OCI-LY3 (cell line): ENCODE measurements at regions not wholly inside any gene's neighbourhood (a gene's known extent, or its start where the extent isn't known, plus 50 kb on each side); places are given as distances from the start of the nearest gene placed in this dataset.

Experiments used
- H2AFZ ChIP-seq: fragments of 200-600, 300-600 bp; shearing (Covaris generic); 2 replicates; pipeline ENCODE4 v1.6.0; 2014; ENCODE audit warnings: antibody characterized with exemption, low read depth, low read length
- H3K27ac ChIP-seq: fragments of 200-600, 300-600 bp; sonication (generic); 2 replicates; pipeline ENCODE4 v1.5.1; 2014; ENCODE audit warnings: mild to moderate bottlenecking, low read length, moderate library complexity, mixed read lengths
- H3K27me3 ChIP-seq: fragments of 200-600, 300-600 bp; sonication (generic); 2 replicates; pipeline ENCODE4 v1.6.1; 2014; ENCODE audit warnings: low read depth, low read length, mixed read lengths
- H3K36me3 ChIP-seq: fragments of 200-600, 300-600 bp; sonication (generic); replicated peaks from 2 replicates; pipeline ENCODE3; 2014; ENCODE audit warnings: low read depth, low read length, mixed read lengths
- H3K4me1 ChIP-seq: fragments of 300-600, 200-600 bp; sonication (generic); 2 replicates; pipeline ENCODE4 v1.6.1; 2014; ENCODE audit warnings: low read length, mixed read lengths
- H3K4me2 ChIP-seq: fragments of 200-600, 300-600 bp; sonication (generic); 2 replicates; pipeline ENCODE4 v1.6.1; 2014; ENCODE audit warnings: low read length, mixed read lengths
- H3K4me3 ChIP-seq: fragments of 300-600, 200-600 bp; sonication (generic); 2 replicates; pipeline ENCODE4 v1.5.1; 2014; ENCODE audit warnings: antibody characterized with exemption, mild to moderate bottlenecking, low read length, moderate library complexity
- H3K79me2 ChIP-seq: fragments of 300-600, 200-600 bp; shearing (Covaris generic); 2 replicates; pipeline ENCODE4 v1.6.1; 2014; ENCODE audit warnings: mild to moderate bottlenecking, low read length, mixed read lengths
- H3K9ac ChIP-seq: fragments of 300-600, 200-600 bp; shearing (Covaris generic); 2 replicates; pipeline ENCODE4 v1.6.0; 2014; ENCODE audit warnings: mild to moderate bottlenecking, low read length, moderate library complexity
- H3K9me3 ChIP-seq: fragments of 200-600, 300-600 bp; shearing (Covaris generic); 2 replicates; pipeline ENCODE4 v1.6.1; 2014; ENCODE audit warnings: low read length, mixed read lengths; ENCODE audit not compliant: insufficient read depth
- H4K20me1 ChIP-seq: fragments of 200-600, 300-600 bp; sonication (generic); 2 replicates; pipeline ENCODE4 v1.6.1; 2016; ENCODE audit warnings: low read length, mixed read lengths; ENCODE audit not compliant: insufficient read depth
- CTCF ChIP-seq: fragments of 200-600, 300-600 bp; sonication (generic); IDR thresholded peaks from 2 replicates; pipeline ENCODE4 v1.5.1; 2014; ENCODE audit warnings: antibody characterized with exemption, low read length, low read depth
- EZH2phosphoT487 ChIP-seq: fragments of 200-600 bp; shearing (Covaris generic); IDR thresholded peaks from 2 replicates; pipeline ENCODE4 v1.6.1; 2018; ENCODE audit warnings: antibody characterized with exemption, mixed run types, low read depth

GRCh38 chr17:71170070-71170469 lies 950.8 kb upstream of the SOX9 start:
- H3K27me3 ChIP-seq: no peaks in the 10 kb centered on the region
- H3K4me3 ChIP-seq: no peak overlapping the region
- H3K9ac ChIP-seq: no peak overlapping the region
- H3K36me3 ChIP-seq: no peaks in the 10 kb centered on the region
- H4K20me1 ChIP-seq: no peaks in the 10 kb centered on the region
- no peak overlapping the region for H3K4me2 ChIP-seq
- no peaks in the 10 kb centered on the region for H3K9me3 ChIP-seq
- no peak overlapping the region for H3K27ac ChIP-seq
- H2AFZ ChIP-seq: no peak overlapping the region
- H3K79me2 ChIP-seq: no peaks in the 10 kb centered on the region
- TF ChIP-seq EZH2phosphoT487: no peak
- no peaks in the 10 kb centered on the region for H3K4me1 ChIP-seq

DNA sequence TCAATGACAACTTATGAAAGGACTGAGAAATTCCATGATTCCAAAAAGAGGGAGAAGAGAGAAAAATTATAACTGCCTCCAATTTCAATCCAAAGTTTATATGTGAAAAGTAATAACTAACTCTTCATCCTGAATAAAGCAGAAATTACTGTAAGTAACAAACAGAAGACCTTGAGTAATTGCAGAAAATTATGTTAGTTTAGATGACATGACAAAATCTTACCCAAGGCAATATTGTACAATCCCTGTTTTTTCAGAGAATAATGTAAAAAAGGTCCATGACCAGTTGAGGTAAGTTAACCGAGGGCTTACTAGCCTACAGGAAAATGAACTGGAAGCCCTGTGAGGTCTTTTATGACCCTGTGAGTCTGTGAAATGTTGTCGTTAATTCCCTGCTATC lies 949.5 kb upstream of the SOX9 start:
- Histone ChIP-seq H3K9me3 (no peaks in the 10 kb centered on the region), H3K4me3 (no peak overlapping the region), H3K4me1 (no peaks in the 10 kb centered on the region), H4K20me1 (no peaks in the 10 kb centered on the region), H3K27ac (no peak overlapping the region), H3K9ac (no peak overlapping the region), H3K27me3 (no peaks in the 10 kb centered on the region), H3K4me2 (no peak overlapping the region), H3K36me3 (no peaks in the 10 kb centered on the region), H3K79me2 (no peaks in the 10 kb centered on the region), H2AFZ (no peak overlapping the region)
- no peak for TF ChIP-seq CTCF
- no peak for TF ChIP-seq EZH2phosphoT487

- Histone ChIP-seq H4K20me1 (no peaks in the 10 kb centered on the region), H3K36me3 (no peaks in the 10 kb centered on the region), H3K27me3 (no peaks in the 10 kb centered on the region), H3K79me2 (no peaks in the 10 kb centered on the region), H2AFZ (no peak overlapping the region), H3K9ac (no peak overlapping the region), H3K9me3 (no peaks in the 10 kb centered on the region), H3K27ac (no peak overlapping the region), H3K4me3 (no peak overlapping the region), H3K4me1 (no peaks in the 10 kb centered on the region), H3K4me2 (no peak overlapping the region)
- TF ChIP-seq CTCF: no peak
- no peak for TF ChIP-seq EZH2phosphoT487
Measured at GRCh38 chr17:71173991-71174390, 946.8 kb upstream of the SOX9 start.

DNA sequence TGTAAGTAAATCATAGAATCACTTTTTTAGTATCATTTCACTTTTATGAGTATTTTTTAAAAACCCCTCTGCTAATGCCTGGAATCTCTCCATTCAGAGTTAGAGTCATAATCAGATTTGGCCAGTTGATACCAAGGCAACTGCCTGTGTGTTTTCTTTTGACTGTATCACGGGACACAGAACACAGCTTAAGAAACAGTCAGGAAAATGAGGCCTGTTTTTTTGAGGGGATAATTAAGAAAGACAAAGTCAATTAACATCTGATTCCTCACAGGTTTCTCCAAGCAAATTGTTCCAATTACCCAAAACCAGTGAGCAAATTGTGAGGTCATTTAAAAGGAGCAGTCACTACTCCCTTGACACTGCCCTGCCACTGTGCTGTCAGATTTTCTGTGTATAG lies 944.5 kb upstream of the SOX9 start:
- no peak overlapping the region for H3K9ac ChIP-seq
- no peak for TF ChIP-seq EZH2phosphoT487
- TF ChIP-seq CTCF: no peak
- H3K4me3 ChIP-seq: no peak overlapping the region
- no peak overlapping the region for H3K27ac ChIP-seq
- no peaks in the 10 kb centered on the region for H3K27me3 ChIP-seq
- H3K9me3 ChIP-seq: no peaks in the 10 kb centered on the region
- H3K4me2 ChIP-seq: no peak overlapping the region
- H3K79me2 ChIP-seq: no peaks in the 10 kb centered on the region
- H4K20me1 ChIP-seq: no peaks in the 10 kb centered on the region
- H3K36me3 ChIP-seq: no peaks in the 10 kb centered on the region
- H2AFZ ChIP-seq: no peak overlapping the region
- H3K4me1 ChIP-seq: no peaks in the 10 kb centered on the region

DNA sequence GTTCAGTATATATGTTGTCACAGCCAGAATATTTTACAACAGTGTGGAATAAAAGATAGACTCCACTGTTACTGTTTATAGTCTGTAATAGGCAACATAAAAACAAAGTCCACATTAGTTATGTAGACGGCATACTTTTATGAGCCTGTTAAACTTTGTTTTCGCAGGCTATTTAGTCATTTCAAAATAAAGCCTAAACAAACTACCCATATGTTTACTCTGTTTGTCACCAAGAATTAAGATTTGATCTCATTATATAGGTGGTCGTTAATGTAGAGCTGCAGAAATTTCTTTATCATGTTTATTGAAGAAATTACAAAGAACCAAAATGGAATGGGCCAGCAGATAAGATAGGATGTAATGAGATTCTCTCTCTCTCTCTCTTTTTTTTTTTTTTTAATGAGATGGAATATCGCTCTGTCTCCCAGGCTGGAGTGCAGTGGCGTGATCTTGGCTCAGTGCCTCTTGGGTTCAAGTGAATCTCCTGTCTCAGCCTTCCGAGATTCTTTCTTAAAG lies 943.8 kb upstream of the SOX9 start:
- H3K4me1 ChIP-seq: no peaks in the 10 kb centered on the region
- no peak overlapping the region for H3K9ac ChIP-seq
- no peak overlapping the region for H2AFZ ChIP-seq
- H3K9me3 ChIP-seq: no peaks in the 10 kb centered on the region
- H4K20me1 ChIP-seq: no peaks in the 10 kb centered on the region
- no peak overlapping the region for H3K27ac ChIP-seq
- no peaks in the 10 kb centered on the region for H3K36me3 ChIP-seq
- no peak overlapping the region for H3K4me3 ChIP-seq
- no peaks in the 10 kb centered on the region for H3K27me3 ChIP-seq
- H3K4me2 ChIP-seq: no peak overlapping the region
- TF ChIP-seq EZH2phosphoT487: no peak
- no peak for TF ChIP-seq CTCF
- no peaks in the 10 kb centered on the region for H3K79me2 ChIP-seq
